WTC11 (cell line): ENCODE measurements at regions not wholly inside any gene's neighbourhood (a gene's known extent, or its start where the extent isn't known, plus 50 kb on each side); places are given as distances from the start of the nearest gene placed in this dataset.

ENCODE experiments used
- ATAC-seq: fragments of 200-7000 bp; cut with Tn5 transposase; 2 replicates; pipeline ENCODE4 v1.10.0; 2021; ENCODE audit warnings: mild to moderate bottlenecking, moderate library complexity
- CTCF ChIA-PET: fragments of 300-600 bp; sonication (Branson Sonifier 250); formaldehyde crosslinking; loops from one replicate; lab custom pipeline; 2021; ENCODE audit warnings: antibody characterized with exemption; lab: Charles Lee
- POLR2A ChIA-PET: fragments of 350-600 bp; sonication (Branson Sonifier 250); formaldehyde crosslinking; loops from one replicate; lab custom pipeline; 2021; ENCODE audit warnings: antibody characterized with exemption; lab: Charles Lee
- DNase-seq: peaks from one replicate; pipeline ENCODE4 v3.0.0; 2021; ENCODE audit warnings: low spot score
- H3K27ac Mint-ChIP-seq: 2 replicates; pipeline ENCODE4 v1.8.0; 2021; ENCODE audit warnings: mixed read lengths
- H3K27me3 Mint-ChIP-seq: 2 replicates; pipeline ENCODE4 v1.8.0; 2021; ENCODE audit warnings: low read depth, mild to moderate bottlenecking, moderate library complexity, mixed read lengths
- H3K36me3 Mint-ChIP-seq: 2 replicates; pipeline ENCODE4 v1.8.0; 2021; ENCODE audit warnings: mixed read lengths
- H3K4me1 Mint-ChIP-seq: 2 replicates; pipeline ENCODE4 v1.8.0; 2022; ENCODE audit warnings: mixed read lengths
- H3K4me3 Mint-ChIP-seq: 2 replicates; pipeline ENCODE4 v1.8.0; 2021; ENCODE audit warnings: mild to moderate bottlenecking, moderate library complexity, mixed read lengths
- H3K9me3 Mint-ChIP-seq: 2 replicates; pipeline ENCODE4 v1.8.0; 2021; ENCODE audit warnings: mixed read lengths
- ATF1 ChIP-seq: sonication (generic); formaldehyde crosslinking; IDR thresholded peaks from 2 replicates; pipeline ENCODE4 v1.8.1; 2023; ENCODE audit warnings: mild to moderate bottlenecking, moderate library complexity, missing genetic modification reagents
- ATF6 ChIP-seq: sonication (generic); formaldehyde crosslinking; IDR thresholded peaks from 2 replicates; pipeline ENCODE4 v1.8.1; 2023; ENCODE audit warnings: mild to moderate bottlenecking, missing genetic modification reagents
- E2F4 ChIP-seq: sonication (generic); formaldehyde crosslinking; IDR thresholded peaks from 2 replicates; pipeline ENCODE4 v1.8.1; 2022; ENCODE audit warnings: low read depth, mild to moderate bottlenecking, moderate library complexity, missing genetic modification reagents, borderline replicate concordance
- E2F5 ChIP-seq: sonication (generic); formaldehyde crosslinking; IDR thresholded peaks from 2 replicates; pipeline ENCODE4 v1.8.1; 2022; ENCODE audit warnings: mild to moderate bottlenecking, moderate library complexity, missing genetic modification reagents
- HMGA2 ChIP-seq: fragments of 250-450 bp; sonication (Bioruptor Pico); IDR thresholded peaks from 2 replicates; pipeline ENCODE4 v1.4.0; 2021; ENCODE audit warnings: mild to moderate bottlenecking, moderate library complexity
- NFYB ChIP-seq: sonication (generic); formaldehyde crosslinking; conservative IDR thresholded peaks from 2 replicates; pipeline ENCODE4 v1.8.0; 2022; ENCODE audit warnings: low read depth, missing genetic modification reagents
- PRDM15 ChIP-seq: sonication (generic); formaldehyde crosslinking; IDR thresholded peaks from 2 replicates; pipeline ENCODE4 v1.8.0; 2022; ENCODE audit warnings: missing genetic modification reagents
- RELA ChIP-seq: sonication (generic); formaldehyde crosslinking; IDR thresholded peaks from 2 replicates; pipeline ENCODE4 v1.8.1; 2022; ENCODE audit warnings: missing genetic modification reagents, mild to moderate bottlenecking, borderline replicate concordance
- SP1 ChIP-seq: sonication (generic); formaldehyde crosslinking; conservative IDR thresholded peaks from 2 replicates; pipeline ENCODE4 v1.8.1; 2022; ENCODE audit warnings: missing genetic modification reagents
- STAT6 ChIP-seq: sonication (generic); formaldehyde crosslinking; conservative IDR thresholded peaks from 2 replicates; pipeline ENCODE4 v1.8.1; 2023; ENCODE audit warnings: mild to moderate bottlenecking, low read depth, missing genetic modification reagents, moderate library complexity
- ZBTB43 ChIP-seq: sonication (generic); formaldehyde crosslinking; IDR thresholded peaks from 2 replicates; pipeline ENCODE4 v1.8.1; 2023; ENCODE audit warnings: mild to moderate bottlenecking, missing genetic modification reagents
- ZNF281 ChIP-seq: sonication (generic); formaldehyde crosslinking; IDR thresholded peaks from 2 replicates; pipeline ENCODE4 v1.8.0; 2023; ENCODE audit warnings: mild to moderate bottlenecking, missing genetic modification reagents
- ZNF512 ChIP-seq: sonication (generic); formaldehyde crosslinking; IDR thresholded peaks from 2 replicates; pipeline ENCODE4 v1.8.1; 2022; ENCODE audit warnings: missing genetic modification reagents, borderline replicate concordance

- POLR2A ChIA-PET = no interaction called here
- no peaks in the 10 kb centered on the region for H3K9me3 Mint-ChIP-seq
- H3K4me3 Mint-ChIP-seq = no peak overlapping the region
- CTCF ChIA-PET = interaction anchor here (1.9 kb wide), 1 partner anchor 15 kb away, joined by 4 read pairs; no protein-coding TSS in a partner anchor
- DNase-seq (no peak), ATAC-seq (no peak)
- H3K27me3 Mint-ChIP-seq = peaks cover 8% of the 10 kb centered on the region
- peaks cover 4% of the 10 kb centered on the region for H3K4me1 Mint-ChIP-seq
- TF ChIP-seq PRDM15 (CRISPR knock-in tag) (no peak), NFYB (CRISPR knock-in tag) (no peak), ATF6 (CRISPR knock-in tag) (no peak), SP1 (CRISPR knock-in tag) (no peak), ZNF281 (CRISPR knock-in tag) (no peak), E2F4 (CRISPR knock-in tag) (no peak), ZBTB43 (CRISPR knock-in tag) (no peak), RELA (CRISPR knock-in tag) (no peak), ZNF512 (no peak), STAT6 (no peak), ATF1 (no peak), HMGA2 (CRISPR knock-in tag) (no peak), E2F5 (CRISPR knock-in tag) (no peak)
- H3K36me3 Mint-ChIP-seq = no peaks in the 10 kb centered on the region
- H3K27ac Mint-ChIP-seq = no peak overlapping the region
Observed at GRCh38 chr10:44326474-44327030, 58.3 kb downstream of the CXCL12 start.
